AG20443 (cell line): ENCODE measurements at regions not wholly inside any gene's neighbourhood (a gene's known extent, or its start where the extent isn't known, plus 50 kb on each side); places are given as distances from the start of the nearest gene placed in this dataset.

ENCODE experiments used
- DNase-seq: peaks from one replicate; pipeline ENCODE4 v3.0.0; 2012; ENCODE audit warnings: low spot score, mixed read lengths

DNA sequence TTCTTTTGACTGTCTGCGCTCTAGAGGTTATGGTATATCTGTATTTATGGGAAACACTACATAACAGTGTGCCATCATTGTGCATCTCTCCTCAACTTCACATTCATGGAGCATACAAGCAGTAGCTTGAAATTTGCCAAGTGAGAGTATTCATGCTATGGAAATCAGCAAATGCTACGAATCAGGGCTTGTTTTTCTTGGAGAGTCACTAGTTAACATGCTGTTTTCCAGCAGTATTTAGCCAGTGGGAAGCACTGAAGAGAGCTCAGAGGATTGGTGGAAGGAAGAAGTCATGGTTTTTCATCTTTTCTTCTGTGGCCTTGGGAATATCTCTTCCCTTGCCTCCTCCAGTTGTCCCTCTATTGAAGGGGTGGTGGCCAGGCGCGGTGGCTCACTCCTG lies 303.0 kb downstream of the PSAT1 start:
- no peak for DNase-seq

DNA sequence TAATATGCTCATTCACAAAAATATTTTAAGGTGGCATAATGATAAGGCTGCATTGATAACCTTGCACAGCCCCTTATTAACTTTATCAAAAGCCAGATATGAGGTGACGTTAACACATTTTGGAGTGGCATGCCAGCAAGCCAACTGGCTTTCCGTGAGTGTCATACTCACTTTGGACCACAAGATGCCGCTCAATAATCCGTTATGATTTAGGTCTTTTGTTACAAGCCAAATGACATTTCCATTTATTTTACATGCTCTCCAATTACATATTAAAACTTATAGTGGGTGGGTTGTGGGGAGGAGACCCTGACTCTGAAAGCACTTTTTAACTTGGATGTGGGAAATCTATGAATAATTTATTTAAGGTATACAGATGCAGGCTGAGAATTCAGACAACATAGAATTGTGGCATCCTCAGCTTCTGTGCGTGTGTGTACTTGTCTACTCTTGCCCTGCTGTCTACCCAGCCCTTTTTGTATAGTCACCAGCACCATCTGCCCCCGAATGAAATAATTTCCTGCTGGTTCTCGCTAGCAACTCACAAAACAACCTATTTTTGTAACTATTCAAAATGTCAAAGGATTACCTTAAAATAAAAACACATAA lies 305.1 kb downstream of the PSAT1 start:
- DNase-seq, result peak; percentile 55

DNA sequence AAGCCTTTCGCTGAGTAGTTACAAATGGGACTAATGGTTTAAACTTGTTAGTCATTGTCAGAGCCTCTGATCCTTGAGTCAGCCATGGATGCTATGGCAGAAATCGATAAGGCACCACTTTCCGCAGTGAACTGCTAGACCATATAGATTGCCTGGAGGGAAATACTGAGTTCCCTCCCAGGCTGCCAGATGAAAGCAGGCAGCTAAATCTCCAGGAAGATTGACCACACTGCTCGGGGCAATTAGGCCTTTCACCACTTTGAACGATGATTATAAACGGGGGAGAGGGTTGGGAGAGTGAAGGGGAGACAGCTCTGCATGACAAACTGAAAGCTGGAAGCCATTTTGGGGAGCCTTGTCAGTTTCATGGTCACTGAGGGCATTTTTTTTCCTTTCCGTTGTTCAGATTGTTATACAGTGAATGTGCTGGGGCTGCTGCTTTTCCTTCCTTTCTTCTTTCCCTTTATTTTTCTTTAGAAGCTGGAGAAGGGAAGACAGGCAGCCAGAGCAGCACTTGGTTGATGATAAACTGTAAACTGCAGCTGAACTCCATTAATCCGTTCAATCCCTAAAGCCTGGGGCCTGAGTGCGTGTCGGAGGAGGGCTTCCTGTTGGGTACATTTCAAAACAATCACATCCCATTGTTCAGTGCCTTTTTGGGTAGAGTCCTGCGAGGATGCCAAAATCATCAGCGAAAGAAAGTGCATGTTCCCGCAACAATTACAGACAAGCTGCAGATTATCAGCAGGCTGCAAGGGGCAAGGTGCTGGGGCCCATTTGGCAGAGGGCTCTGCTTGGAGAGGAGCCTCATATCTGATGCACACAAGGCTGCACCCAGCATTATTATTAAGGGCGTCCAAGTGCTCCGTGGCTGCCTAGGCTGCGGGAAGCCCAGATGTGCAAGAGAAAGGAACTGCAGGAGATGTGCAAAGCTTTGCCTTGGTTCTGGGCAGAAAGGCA lies 308.4 kb downstream of the PSAT1 start:
- DNase-seq, result no peak

DNA sequence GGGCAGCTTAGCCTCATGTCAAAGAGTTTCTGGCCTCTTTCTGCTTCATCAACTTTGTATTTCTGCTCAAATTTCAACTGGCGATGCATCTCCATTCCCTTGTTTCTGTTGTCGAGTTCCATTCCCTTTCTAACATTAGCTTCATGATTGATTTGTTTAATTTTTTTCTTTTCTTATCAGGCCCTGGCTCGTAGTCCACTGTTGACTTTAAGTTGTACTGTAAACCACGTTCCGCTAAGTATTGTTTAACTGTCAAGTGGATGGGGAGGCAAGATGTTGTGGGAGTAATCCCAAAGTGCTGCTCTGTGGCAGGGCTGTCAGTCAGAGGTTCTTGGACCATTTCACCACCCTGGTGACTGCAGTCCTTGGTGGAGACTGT lies 309.1 kb downstream of the PSAT1 start:
- DNase-seq, result no peak

DNA sequence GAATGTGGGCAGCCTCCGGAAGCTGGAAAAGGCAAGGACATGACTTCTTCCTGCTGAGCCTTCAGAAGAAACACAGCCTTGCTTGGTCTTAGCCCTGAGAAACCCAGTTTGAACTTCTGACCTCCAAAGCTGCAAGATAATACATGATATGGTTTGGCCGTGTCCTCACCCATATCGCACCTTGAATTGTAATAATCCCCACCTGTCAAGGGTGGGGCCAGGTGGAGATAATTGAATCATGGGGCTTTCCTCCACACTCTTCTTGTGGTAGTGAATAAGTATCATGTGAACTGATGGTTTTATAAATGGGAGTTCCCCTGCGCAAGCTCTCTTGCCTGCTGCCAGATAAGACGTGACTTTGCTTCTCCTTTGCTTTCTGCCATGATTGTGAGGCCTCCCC lies 310.9 kb downstream of the PSAT1 start:
- no peak for DNase-seq

DNA sequence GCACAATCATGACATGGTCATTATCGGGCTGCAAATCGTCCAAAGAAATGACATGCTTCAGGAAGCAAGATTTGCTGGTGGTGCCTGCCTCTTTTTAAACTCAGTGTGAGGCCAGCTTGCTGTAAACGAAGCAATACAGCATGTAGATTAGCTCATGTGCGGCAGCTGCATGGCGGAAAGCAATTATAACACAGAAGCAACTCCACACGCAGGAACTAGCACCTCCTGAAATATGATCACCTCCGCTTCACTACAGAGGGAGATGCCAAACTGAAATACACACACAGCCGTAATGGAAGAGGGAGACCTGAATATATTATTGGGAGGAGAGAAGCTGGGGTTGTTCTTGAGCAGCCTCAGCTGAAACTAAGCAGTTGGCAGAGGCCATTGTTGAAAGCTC lies 312.5 kb downstream of the PSAT1 start:
- no peak for DNase-seq

DNA sequence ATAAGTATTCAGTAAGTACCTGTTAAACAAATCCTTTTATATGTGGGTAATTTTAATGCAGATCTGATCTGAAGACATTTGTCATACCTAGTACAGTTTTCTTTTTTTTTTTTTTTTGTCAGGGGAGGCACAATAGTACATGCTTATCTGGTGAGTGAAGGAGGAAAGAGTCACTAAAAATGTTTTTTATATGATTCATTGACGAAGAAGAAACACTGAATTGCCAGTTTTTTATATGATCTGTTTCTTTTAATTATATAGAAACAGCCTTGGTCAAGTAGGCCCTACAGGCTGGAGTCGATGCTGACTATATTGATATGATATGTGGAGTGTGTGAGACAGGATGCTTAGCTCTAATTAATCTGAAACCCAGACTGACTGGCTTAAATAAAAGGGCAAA lies 315.2 kb downstream of the PSAT1 start:
- peak; percentile 45 for DNase-seq

DNA sequence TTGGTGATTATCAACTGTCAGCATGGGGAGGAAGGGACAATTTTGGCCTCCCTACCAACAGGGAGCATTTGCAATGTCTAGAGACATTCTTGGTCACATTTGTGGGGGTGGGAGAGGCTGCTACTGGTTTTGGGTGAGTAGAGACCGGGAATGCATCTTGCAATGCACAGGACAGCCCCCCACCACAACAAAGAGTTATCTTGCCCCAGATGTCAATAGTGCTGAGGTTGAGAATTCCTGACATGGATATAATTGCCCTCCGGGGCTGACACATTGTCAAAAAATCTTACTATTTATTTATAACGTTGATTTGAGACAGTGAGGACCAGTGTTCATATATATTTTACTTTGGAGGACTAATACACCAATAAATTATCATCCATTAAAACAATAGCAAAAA lies 316.1 kb downstream of the PSAT1 start:
- DNase-seq, result no peak

DNA sequence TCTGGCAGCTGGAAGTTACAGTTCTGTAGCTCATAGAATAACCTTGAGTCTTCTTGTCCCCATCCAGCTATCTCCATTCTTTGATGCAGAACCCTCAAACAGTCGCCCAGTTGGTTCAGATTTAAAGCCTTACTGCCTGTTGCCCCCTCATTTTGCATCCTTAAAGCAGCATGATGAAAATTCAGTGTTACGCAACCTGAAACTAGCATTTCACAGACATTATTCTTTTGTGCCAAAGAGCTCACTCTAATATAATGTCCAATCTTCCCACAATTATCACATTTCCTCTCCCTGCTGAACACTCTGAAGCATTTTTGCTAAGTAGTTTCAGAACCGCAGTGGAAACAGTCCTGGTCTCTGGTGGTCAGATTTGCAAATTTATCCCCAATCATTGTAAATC lies 318.0 kb downstream of the PSAT1 start:
- no peak for DNase-seq

DNA sequence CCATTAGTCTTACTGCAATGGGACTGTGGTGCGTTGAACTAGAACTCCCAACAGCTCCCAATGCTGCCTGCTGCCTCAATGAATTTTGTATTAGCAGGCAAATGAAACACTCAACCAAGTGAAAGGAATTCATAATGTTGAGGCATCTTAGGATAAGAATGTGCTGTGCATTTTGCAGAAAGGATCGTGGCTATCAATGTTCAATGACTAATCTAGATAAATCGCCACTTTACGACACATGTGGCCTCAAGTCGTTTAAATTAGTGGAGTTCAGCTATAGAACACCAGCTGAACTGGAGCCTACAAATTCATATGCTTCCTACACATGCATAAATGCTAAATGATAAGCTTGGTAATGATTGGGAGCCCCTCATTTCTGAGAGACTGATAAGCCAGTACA lies 318.4 kb downstream of the PSAT1 start:
- DNase-seq, result no peak

DNA sequence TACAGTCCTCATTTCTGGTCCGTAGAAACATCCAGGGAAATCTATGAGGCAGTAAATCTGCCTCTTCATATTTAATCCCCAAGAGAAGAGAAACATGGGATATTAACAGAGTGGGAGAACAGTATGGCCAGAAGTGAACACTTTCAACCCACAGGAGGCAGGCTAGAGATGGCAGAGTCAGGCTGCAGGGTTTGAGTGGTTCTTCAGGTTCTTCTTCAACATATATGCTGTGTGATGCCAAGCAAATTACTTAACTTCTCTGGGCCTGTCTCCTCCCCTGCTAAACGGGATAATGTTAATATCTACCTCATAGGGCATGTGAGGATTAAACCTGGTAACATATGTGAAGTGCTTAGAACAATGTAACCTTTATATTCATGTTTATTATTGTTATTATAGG lies 321.8 kb downstream of the PSAT1 start:
- DNase-seq, result no peak

DNA sequence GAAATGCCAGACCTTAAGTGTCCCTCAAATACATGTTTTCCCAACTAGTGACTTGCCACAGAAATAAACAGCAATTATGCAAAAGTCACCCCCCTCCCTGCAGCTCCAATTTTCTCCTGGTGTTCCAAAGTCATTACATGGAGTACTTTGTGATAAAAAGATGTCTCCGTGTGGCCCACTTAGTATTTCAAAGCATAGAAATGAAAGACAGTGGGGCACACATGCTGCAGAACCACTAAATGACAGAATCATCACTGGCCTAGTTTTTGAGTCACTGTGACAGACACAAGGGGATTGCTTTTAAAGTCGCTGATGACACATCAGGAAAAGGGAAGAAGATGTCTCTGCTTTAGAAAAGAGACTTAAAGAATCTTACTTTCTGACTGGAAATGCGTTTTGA lies 323.4 kb downstream of the PSAT1 start:
- no peak for DNase-seq

DNA sequence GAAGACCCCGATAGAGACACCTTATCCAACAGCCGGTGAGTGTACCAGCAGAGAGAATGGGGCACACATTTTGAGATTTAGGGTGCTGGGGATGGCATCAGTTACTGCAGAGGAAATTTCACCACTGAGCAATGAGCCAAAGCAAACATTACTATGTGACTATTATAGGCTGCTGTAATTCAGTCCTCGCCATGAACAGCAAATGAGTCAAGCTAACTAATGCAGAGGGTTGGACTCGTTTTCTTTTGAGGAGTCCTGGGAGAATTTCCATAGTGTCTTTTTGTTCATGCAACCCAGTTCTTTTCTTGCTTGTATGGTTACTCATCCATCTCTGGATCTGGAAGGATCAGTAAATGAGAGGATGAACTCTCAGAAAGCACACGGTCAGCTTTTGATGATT lies 323.8 kb downstream of the PSAT1 start:
- peak; percentile 70 for DNase-seq

DNA sequence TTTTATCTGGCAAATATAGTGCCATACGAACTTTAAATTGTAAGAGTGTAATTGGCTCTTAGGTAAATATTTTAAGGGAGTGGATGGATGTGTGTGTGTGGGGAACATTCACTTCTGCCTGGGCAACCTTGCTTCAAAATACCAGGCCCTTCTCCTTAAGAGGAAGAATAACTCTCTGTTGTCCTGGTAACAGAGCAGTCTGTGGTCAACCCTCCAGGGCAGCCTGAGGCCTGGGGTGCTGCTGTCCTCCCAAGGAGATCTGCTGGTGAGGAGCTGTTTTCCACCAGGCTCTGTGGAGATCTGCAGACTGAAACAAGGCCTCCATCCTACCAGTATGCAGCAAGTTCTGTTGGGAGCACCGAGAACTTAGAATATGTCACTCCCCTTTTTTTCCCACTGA lies 325.2 kb downstream of the PSAT1 start:
- peak; percentile 24 for DNase-seq

DNA sequence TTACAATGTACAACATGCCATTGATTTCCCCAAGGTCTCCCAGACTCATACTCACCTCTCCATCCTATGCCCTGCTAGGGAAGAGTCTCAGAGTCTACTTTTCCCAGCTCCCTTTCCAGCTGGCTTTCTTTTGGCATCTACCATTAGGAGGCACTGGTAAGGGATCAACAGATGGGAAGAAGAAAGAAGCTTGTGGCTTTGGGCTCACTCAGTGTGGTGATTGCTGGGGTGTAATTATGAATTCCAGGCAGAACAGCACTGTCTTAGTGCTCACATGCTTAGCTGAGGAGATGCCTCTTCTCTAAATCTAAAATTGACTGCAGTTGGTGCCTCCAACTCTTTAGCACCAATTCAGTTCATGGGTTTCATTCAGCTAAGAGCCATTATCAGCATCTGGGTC lies 330.0 kb downstream of the PSAT1 start:
- no peak for DNase-seq

DNA sequence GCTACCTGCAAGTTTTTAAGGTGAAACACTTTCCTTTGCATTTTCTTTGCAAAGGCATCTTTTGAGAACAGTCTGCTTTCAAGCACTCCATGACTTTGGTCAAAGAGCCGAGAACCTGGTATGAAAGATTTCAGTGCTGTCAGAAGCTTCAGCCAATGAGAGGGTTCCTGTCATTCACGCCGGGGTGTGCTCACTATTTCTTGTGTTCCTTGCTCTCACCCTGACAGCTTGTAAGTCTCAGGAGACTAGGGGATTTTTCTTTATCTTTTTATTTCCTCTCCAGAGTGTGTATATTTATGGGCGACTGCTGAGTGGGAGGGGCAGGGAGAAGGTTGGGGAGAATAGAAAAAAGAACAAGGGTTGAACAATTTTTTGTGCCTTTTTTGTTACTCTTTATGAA lies 334.0 kb downstream of the PSAT1 start:
- no peak for DNase-seq

DNA sequence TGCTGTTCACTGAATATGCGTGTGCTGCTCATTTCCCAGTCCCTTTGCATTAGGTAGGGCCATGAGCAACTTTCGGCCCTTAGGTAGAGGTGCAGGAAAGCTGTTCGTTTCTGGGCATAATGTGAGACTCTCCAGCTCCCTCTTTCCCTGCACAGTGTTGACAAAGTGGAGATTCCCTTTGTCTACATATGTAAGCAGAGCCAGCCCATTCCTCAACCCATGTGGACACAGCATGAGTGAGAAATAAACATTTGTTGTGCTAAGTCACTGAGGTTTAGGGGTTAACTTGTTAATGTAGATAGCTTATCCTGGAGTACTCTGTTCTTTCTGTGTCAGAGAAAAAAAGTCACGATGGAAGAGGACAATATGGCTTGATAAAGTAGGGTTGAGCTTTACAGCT lies 343.8 kb downstream of the PSAT1 start:
- DNase-seq, result no peak

DNA sequence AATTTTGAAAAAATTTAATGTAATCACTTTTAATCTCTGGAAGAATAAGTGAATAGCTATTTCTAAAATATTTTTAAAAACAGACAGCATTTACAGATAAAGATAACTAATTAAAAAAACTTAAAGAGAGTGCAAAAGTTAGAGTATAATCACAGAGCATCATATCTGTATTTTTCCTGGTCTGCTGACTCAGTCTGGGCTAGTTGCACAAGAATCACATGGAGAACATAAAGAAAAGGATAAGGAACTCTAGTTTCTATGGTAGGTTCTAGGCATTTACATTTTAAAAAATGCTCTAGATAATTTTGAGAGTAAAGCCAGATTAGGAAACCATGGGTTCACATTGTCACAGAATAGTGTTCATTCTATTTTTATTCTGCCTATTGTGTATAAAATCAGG lies 347.4 kb downstream of the PSAT1 start:
- DNase-seq, result no peak

DNA sequence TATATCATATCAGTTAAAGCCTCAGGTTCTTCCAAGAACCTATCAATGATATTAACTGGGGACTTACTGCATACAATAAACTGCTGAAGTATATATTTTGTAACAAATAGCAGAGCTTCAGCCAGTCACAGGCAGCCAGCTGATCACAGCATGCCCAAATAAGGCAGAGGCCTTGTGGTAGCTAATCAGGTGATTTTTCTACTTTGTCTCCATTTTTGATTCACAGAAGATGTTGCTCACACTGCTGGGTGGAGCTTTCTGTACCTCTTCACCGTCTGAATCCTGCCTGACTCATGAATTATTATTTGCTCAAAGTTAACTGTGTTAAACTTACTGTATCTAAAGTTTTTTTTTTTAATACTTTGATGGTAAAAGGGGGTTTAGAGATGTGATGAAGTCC lies 357.4 kb downstream of the PSAT1 start:
- DNase-seq, result no peak

DNA sequence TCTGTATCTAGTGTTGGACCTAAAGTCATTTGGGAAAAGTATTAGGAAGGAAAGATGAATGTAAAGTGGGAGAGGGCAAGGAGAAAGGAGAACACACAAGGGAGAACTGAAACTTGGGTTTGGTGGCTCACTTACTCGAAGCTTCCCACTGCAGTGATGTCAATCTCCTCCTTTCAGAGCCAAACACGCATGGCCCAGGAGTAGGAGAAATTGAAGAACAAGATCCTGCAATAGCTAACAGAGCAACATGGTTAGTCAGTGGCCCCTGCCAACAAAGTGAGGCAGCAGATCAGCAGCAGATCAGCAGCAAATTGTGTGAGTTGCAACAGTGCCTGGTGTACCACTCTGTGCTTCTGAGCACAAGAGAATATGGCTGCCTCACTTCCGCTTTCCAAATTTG lies 366.4 kb downstream of the PSAT1 start:
- no peak for DNase-seq

DNA sequence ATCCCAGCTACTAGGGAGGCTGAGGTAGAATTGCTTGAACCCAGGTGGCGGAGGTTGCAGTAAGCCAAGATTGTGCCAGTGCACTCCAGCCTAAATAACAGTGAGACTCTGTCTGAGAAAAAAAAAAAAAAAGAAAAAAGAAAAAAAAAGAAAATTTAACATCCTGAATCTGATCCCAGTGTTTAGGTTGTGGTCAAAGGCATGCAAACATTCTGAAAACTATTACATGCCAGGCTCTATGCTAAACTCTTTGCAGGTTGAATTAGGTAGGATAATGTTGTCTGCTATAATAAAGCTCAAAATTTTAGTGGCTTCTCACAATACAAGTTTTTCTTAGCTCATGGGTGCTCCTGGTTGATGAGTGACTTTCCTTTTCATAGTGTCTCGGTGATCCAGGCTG lies 367.4 kb downstream of the PSAT1 start:
- DNase-seq, result no peak

DNA sequence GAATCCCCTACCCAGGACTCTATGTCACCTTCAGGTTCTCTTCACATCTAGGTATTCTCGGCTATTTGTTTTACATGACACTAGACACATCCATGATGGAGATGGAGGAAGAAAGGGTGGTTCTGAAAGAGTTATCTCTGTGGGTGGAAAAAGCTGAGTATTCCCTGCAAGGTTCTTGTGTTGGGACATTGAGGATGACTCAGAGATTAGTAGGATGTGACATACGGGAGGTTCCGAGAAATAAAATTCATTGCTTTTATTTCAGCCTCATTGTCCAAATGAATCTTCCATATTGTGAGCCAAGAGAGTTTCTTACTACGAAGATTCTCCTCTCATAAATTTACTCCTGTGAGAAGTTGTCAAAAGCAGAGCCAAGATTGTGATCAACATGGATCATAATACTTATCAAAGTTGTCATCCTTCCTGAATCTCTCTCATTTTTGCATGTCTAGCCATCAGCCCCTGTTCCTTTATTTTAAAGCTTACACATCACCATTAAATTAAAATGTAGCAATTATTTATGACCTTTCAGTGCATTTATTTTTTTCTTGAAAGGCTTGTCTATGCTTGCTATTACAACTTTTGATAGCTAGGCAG lies 370.0 kb downstream of the PSAT1 start:
- peak; percentile 17 for DNase-seq

DNA sequence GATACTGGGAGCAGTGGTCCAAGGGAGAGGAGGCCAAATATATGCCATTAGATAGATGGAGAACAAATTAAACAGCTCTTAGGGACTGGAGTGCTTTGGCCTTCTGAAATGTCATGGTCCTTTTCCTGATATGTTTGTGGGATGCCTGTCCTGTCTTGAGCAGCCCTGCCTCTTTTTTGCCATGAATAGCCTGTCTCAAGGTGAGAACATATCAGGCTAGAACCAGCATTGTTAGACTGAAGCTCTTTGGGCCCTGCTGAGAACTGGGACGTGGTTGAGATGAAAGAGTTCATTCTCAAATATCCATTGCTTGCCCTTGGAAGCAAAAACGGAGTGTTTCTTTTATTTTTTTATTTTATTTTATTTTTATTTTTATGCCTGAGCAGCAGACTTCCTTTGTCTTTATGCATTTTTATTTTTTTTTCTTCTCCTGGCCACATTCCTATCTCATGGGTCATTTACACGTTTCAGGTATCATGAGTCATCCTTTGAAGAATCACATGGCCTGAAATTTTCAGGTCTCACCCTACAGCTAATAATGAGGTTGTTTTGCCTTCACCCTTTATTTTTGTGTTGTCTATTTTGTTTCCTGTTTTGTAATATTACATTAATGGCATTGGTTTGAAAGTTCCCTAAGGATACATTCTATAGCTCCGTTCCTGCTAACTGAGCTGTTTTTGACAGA lies 371.4 kb downstream of the PSAT1 start:
- DNase-seq, result no peak
